H9 (cell line): ENCODE measurements at regions not wholly inside any gene's neighbourhood (a gene's known extent, or its start where the extent isn't known, plus 50 kb on each side); places are given as distances from the start of the nearest gene placed in this dataset.

Experiments used
- DNase-seq: peaks from one replicate; pipeline ENCODE4 v3.0.0-alpha.2; 2017
- H2AFZ ChIP-seq: one replicate; pipeline ENCODE4 v1.6.1; 2013; ENCODE audit warnings: mild to moderate bottlenecking, low read length, control low read depth, moderate library complexity
- H2AK5ac ChIP-seq: 2 replicates; pipeline ENCODE4 v1.6.1; 2013; ENCODE audit warnings: low read length, control low read depth, mixed read lengths; ENCODE audit not compliant: insufficient read length
- H2BK120ac ChIP-seq: one replicate; pipeline ENCODE4 v1.6.1; 2013; ENCODE audit warnings: low read depth, mild to moderate bottlenecking, low read length, control low read depth, inconsistent platforms; ENCODE audit not compliant: poor library complexity, severe bottlenecking
- H2BK12ac ChIP-seq: 2 replicates; pipeline ENCODE4 v1.6.1; 2013; ENCODE audit warnings: low read length, control low read depth, mixed read lengths, low read depth; ENCODE audit not compliant: insufficient read length
- H2BK15ac ChIP-seq: 2 replicates; pipeline ENCODE4 v1.6.1; 2013; ENCODE audit warnings: low read depth, low read length, control low read depth
- H2BK20ac ChIP-seq: one replicate; pipeline ENCODE4 v1.6.1; 2013; ENCODE audit warnings: low read depth, mild to moderate bottlenecking, low read length, control low read depth, inconsistent platforms; ENCODE audit not compliant: poor library complexity, severe bottlenecking
- H2BK5ac ChIP-seq: 2 replicates; pipeline ENCODE4 v1.6.1; 2013; ENCODE audit warnings: low read length, control low read depth, mixed read lengths; ENCODE audit not compliant: insufficient read length
- H3K14ac ChIP-seq: 2 replicates; pipeline ENCODE4 v1.6.1; 2013; ENCODE audit warnings: low read length, control low read depth; ENCODE audit not compliant: insufficient read depth
- H3K18ac ChIP-seq: 2 replicates; pipeline ENCODE4 v1.6.1; 2013; ENCODE audit warnings: low read depth, mild to moderate bottlenecking, mixed read lengths, low read length, control low read depth; ENCODE audit not compliant: insufficient read length
- H3K23ac ChIP-seq: 2 replicates; pipeline ENCODE4 v1.6.1; 2013; ENCODE audit warnings: low read length, control low read depth, mixed read lengths, low read depth; ENCODE audit not compliant: insufficient read length
- H3K23me2 ChIP-seq: 2 replicates; pipeline ENCODE4 v1.6.1; 2013; ENCODE audit warnings: low read depth, mild to moderate bottlenecking, mixed read lengths, low read length, control low read depth; ENCODE audit not compliant: insufficient read length, poor library complexity, severe bottlenecking
- H3K27ac ChIP-seq: 2 replicates; pipeline ENCODE4 v1.5.1; 2013; ENCODE audit warnings: low read length, control low read depth, mixed read lengths, low read depth; ENCODE audit not compliant: insufficient read length
- H3K27me3 ChIP-seq: 2 replicates; pipeline ENCODE4 v1.6.1; 2013; ENCODE audit warnings: low read length, control low read depth, inconsistent platforms; ENCODE audit not compliant: insufficient read depth
- H3K4ac ChIP-seq: 2 replicates; pipeline ENCODE4 v1.6.1; 2013; ENCODE audit warnings: low read depth, mild to moderate bottlenecking, control low read depth, inconsistent platforms, low read length, moderate library complexity
- H3K4me1 ChIP-seq: 2 replicates; pipeline ENCODE4 v1.6.1; 2013; ENCODE audit warnings: low read length, control low read depth, inconsistent platforms; ENCODE audit not compliant: insufficient read depth
- H3K4me2 ChIP-seq: 2 replicates; pipeline ENCODE4 v1.6.1; 2013; ENCODE audit warnings: low read length, control low read depth, mixed read lengths; ENCODE audit not compliant: insufficient read length, insufficient read depth
- H3K56ac ChIP-seq: 2 replicates; pipeline ENCODE4 v1.6.1; 2013; ENCODE audit warnings: low read depth, mild to moderate bottlenecking, mixed read lengths, low read length, control low read depth; ENCODE audit not compliant: insufficient read length
- H3K79me1 ChIP-seq: 2 replicates; pipeline ENCODE4 v1.6.1; 2013; ENCODE audit warnings: low read depth, mild to moderate bottlenecking, moderate library complexity, low read length, control low read depth, inconsistent platforms; ENCODE audit not compliant: insufficient read depth, poor library complexity, severe bottlenecking
- H3K79me2 ChIP-seq: 2 replicates; pipeline ENCODE4 v1.6.1; 2013; ENCODE audit warnings: low read length, control low read depth, inconsistent platforms; ENCODE audit not compliant: insufficient read depth
- H3K9ac ChIP-seq: 2 replicates; pipeline ENCODE4 v1.6.1; 2013; ENCODE audit warnings: low read length, control low read depth, mixed read lengths; ENCODE audit not compliant: insufficient read length; ENCODE audit errors: extremely low read depth
- H3K9me3 ChIP-seq: one replicate; pipeline ENCODE4 v1.6.1; 2013; ENCODE audit warnings: low read depth, low read length, inconsistent platforms; ENCODE audit not compliant: control insufficient read depth
- H3T11ph ChIP-seq: one replicate; pipeline ENCODE4 v1.6.1; 2013; ENCODE audit warnings: mild to moderate bottlenecking, low read length, control low read depth, inconsistent platforms
- H4K20me1 ChIP-seq: one replicate; pipeline ENCODE4 v1.6.1; 2013; ENCODE audit not compliant: control insufficient read depth, insufficient read length, insufficient read depth
- H4K5ac ChIP-seq: 2 replicates; pipeline ENCODE4 v1.6.1; 2013; ENCODE audit warnings: low read depth, mild to moderate bottlenecking, mixed read lengths, low read length, control low read depth; ENCODE audit not compliant: insufficient read length
- H4K8ac ChIP-seq: replicated peaks from 2 replicates; pipeline ENCODE4 v1.6.1; 2013; ENCODE audit warnings: low read length, control low read depth, mixed read lengths, low read depth; ENCODE audit not compliant: insufficient read length
- H4K91ac ChIP-seq: 2 replicates; pipeline ENCODE4 v1.6.1; 2013; ENCODE audit warnings: low read depth, mild to moderate bottlenecking, moderate library complexity, mixed read lengths, low read length, control low read depth; ENCODE audit not compliant: insufficient read length
- H3K27ac Mint-ChIP-seq, 3 experiments: 2 replicates in 2 of 3; 3 replicates in 1 of 3; pipeline ENCODE4 v1.8.0; 2020 to 2021; ENCODE audit warnings: mixed read lengths in 3 of 3, mild to moderate bottlenecking in 1 of 3, moderate library complexity in 1 of 3
- H3K27me3 Mint-ChIP-seq: 2 replicates; pipeline ENCODE4 v1.8.0; 2021; ENCODE audit warnings: low read depth, mild to moderate bottlenecking, moderate library complexity, mixed read lengths
- H3K36me3 Mint-ChIP-seq, 3 experiments: 2 replicates in 2 of 3; 3 replicates in 1 of 3; pipeline ENCODE4 v1.8.0; 2020 to 2021; ENCODE audit warnings: low read depth in 3 of 3, mixed read lengths in 3 of 3; ENCODE audit not compliant: insufficient read depth in 1 of 3
- H3K4me1 Mint-ChIP-seq, 2 experiments: 2 replicates each; pipeline ENCODE4 v1.8.0; 2020; ENCODE audit warnings: mixed read lengths in 2 of 2
- H3K4me3 Mint-ChIP-seq, 2 experiments: 2 replicates in 1 of 2; 3 replicates in 1 of 2; pipeline ENCODE4 v1.8.0; 2020 to 2021; ENCODE audit warnings: mild to moderate bottlenecking in 2 of 2, mixed read lengths in 2 of 2, moderate library complexity in 1 of 2
- H3K9me3 Mint-ChIP-seq, 2 experiments: 2 replicates in 1 of 2; 3 replicates in 1 of 2; pipeline ENCODE4 v1.8.0; 2020; ENCODE audit warnings: mild to moderate bottlenecking in 2 of 2, mixed read lengths in 2 of 2, moderate library complexity in 1 of 2
- WGBS: extraction: QIAGEN DNeasy Blood & Tissue Kit; methylation state at CpG from one replicate; pipeline ENCODE4 v1.1.7; 2013; ENCODE audit warnings: missing lambda C conversion rate, low lambda C conversion rate, mixed read lengths; ENCODE audit not compliant: insufficient read length; ENCODE audit errors: extremely low coverage; 5-methylcytosine and 5-hydroxymethylcytosine counted together
- TF ChIP-seq, protein P1 (sequence below): fragments of 200-600 bp; sonication (generic); conservative IDR thresholded peaks from 3 replicates; pipeline ENCODE4 v1.8.0; 2021; ENCODE audit warnings: antibody characterized with exemption, mild to moderate bottlenecking

DNA sequence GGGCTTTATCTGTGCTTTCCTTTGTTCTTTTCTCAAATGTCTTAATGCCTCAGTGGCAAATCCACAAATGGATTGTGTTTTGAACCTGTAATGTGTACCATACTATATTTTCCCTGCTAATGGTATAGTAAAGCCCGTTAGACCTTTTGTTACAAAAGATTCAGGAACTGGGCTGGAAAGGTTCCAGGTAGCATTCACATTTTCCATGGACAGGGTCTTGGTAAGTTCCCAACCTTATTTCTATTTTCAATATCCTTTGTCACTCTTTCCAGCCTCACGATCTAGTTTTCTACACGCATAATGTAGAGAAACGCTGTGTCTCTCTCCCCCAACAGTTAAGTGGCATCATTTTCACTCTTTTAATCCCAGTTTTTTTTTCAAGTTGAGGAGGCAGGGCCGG is 153.0 kb downstream of the PLCE1 start:
- Histone ChIP-seq H4K91ac (no peak overlapping the region), H3K14ac (no peak overlapping the region), H3K18ac (no peak overlapping the region), H3K27me3 (no peaks in the 10 kb centered on the region), H3K79me2 (no peaks in the 10 kb centered on the region), H2BK5ac (no peak overlapping the region), H2BK20ac (no peak overlapping the region), H3K23me2 (no peaks in the 10 kb centered on the region), H4K20me1 (no peaks in the 10 kb centered on the region), H3K23ac (no peak overlapping the region), H3K27ac (no peak overlapping the region), H2BK15ac (no peak overlapping the region), H3K56ac (no peak overlapping the region), H3K9ac (no peak overlapping the region), H3K4ac (no peak overlapping the region), H4K8ac (no peak overlapping the region), H3K9me3 (peaks cover 6% of the 10 kb centered on the region), H3K79me1 (no peaks in the 10 kb centered on the region), H2BK120ac (no peak overlapping the region), H2AFZ (no peak overlapping the region), H2BK12ac (no peak overlapping the region), H3T11ph (no peak overlapping the region), H3K4me2 (no peak overlapping the region), H2AK5ac (no peak overlapping the region), H3K4me1 (no peaks in the 10 kb centered on the region), H4K5ac (no peak overlapping the region)
- no CpG with 5 or more reads among the region's 5 CpGs for WGBS
- Mint-ChIP-seq H3K4me1 (peaks cover 5 to 11% of the 10 kb centered on the region in 2 experiments), H3K4me3 (no peak overlapping the region), H3K27me3 (peaks cover 7% of the 10 kb centered on the region; the same call in 1 of the 2 replicates), H3K36me3 (peaks cover 0 to 11% (median 9%) of the 10 kb centered on the region in 3 experiments; a peak in 4 of 7 replicates), H3K9me3 (peaks cover 4 to 6% of the 10 kb centered on the region in 2 experiments; a peak in 4 of 5 replicates), H3K27ac (no peak overlapping the region)
- TF ChIP-seq, protein P1, sequence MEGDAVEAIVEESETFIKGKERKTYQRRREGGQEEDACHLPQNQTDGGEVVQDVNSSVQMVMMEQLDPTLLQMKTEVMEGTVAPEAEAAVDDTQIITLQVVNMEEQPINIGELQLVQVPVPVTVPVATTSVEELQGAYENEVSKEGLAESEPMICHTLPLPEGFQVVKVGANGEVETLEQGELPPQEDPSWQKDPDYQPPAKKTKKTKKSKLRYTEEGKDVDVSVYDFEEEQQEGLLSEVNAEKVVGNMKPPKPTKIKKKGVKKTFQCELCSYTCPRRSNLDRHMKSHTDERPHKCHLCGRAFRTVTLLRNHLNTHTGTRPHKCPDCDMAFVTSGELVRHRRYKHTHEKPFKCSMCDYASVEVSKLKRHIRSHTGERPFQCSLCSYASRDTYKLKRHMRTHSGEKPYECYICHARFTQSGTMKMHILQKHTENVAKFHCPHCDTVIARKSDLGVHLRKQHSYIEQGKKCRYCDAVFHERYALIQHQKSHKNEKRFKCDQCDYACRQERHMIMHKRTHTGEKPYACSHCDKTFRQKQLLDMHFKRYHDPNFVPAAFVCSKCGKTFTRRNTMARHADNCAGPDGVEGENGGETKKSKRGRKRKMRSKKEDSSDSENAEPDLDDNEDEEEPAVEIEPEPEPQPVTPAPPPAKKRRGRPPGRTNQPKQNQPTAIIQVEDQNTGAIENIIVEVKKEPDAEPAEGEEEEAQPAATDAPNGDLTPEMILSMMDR, result no peak
- no peak for DNase-seq
